SH-SY5Y (cell line): ENCODE measurements at regions not wholly inside any gene's neighbourhood (a gene's known extent, or its start where the extent isn't known, plus 50 kb on each side); places are given as distances from the start of the nearest gene placed in this dataset.

Experiments
- GATA2 ChIP-seq: IDR thresholded peaks from 2 replicates; pipeline ENCODE4 v1.6.1; 2011; ENCODE audit warnings: mild to moderate bottlenecking, low read depth, low read length
- GATA3 ChIP-seq: IDR thresholded peaks from 2 replicates; pipeline ENCODE4 v1.6.1; 2011; ENCODE audit warnings: low read depth, mild to moderate bottlenecking, low read length, moderate library complexity

- TF ChIP-seq GATA2 (no peak), GATA3 (no peak)
Measured at GRCh38 chr20:51134405-51134804, 111.5 kb upstream of the KCNG1 start.
